Keratinocyte (primary cell): ENCODE measurements at regions not wholly inside any gene's neighbourhood (a gene's known extent, or its start where the extent isn't known, plus 50 kb on each side); places are given as distances from the start of the nearest gene placed in this dataset.

Source experiments
- CTCF ChIP-seq, 3 experiments: IDR thresholded peaks in 1 of 3; conservative IDR thresholded peaks in 1 of 3; optimal IDR thresholded peaks in 1 of 3; 2 replicates in 2 of 3; 3 replicates in 1 of 3; pipeline versions ENCODE3 to v1.5.1; 2011; ENCODE audit warnings: low read length in 3 of 3, mild to moderate bottlenecking in 3 of 3, moderate library complexity in 2 of 3, control low read depth in 1 of 3, inconsistent platforms in 1 of 3; ENCODE audit not compliant: insufficient read depth in 2 of 3; ENCODE audit errors: extremely low read depth in 1 of 3
- EZH2 ChIP-seq: IDR thresholded peaks from one replicate; pipeline ENCODE4 v1.6.1; 2012; ENCODE audit warnings: inconsistent platforms, mild to moderate bottlenecking, low read length, moderate library complexity

GRCh38 chrX:69369999-69370398 is 134.1 kb upstream of the NALF2 start:
- TF ChIP-seq CTCF (optimal IDR thresholded peaks at IDR 0.05 in 1 of 3, IDR thresholded peaks at IDR 0.05 in 1 of 3, conservative IDR thresholded peaks at IDR 0.05 in 1 of 3; ENCODE audit: extremely low read depth in 1 of 3, insufficient read depth in 2 of 3, low read length in 3 of 3), result no peak
- TF ChIP-seq EZH2, result no peak
